IMR-90 (cell line): ENCODE measurements at regions not wholly inside any gene's neighbourhood (a gene's known extent, or its start where the extent isn't known, plus 50 kb on each side); places are given as distances from the start of the nearest gene placed in this dataset.

ENCODE experiments used
- ATAC-seq: fragments of 200-7000 bp; cut with Tn5 transposase; 2 replicates; pipeline ENCODE4 v1.9.1; 2020; ENCODE audit warnings: low read depth, mild to moderate bottlenecking, moderate library complexity
- BruUV-seq: library from RNA; stranded (reverse); fragments of 400-500 nt; replicated peaks from 2 replicates; lab custom pipeline; 2021; lab: Mats Ljungman, UMichigan
- CTCF ChIA-PET: fragments of 300-600 bp; formaldehyde crosslinking; extraction: SDS; loops from one replicate; lab custom pipeline; 2021; ENCODE audit warnings: antibody characterized with exemption; lab: Yijun Ruan, JAX
- POLR2A ChIA-PET: fragments of 300-600 bp; sonication (Branson Sonifier 250); formaldehyde crosslinking; loops from one replicate; lab custom pipeline; 2022; ENCODE audit warnings: antibody characterized with exemption; ENCODE audit not compliant: unreplicated experiment; lab: Charles Lee
- DNase-seq: peaks from one replicate; pipeline ENCODE4 v3.0.0; 2013
- H2AFZ ChIP-seq: replicated peaks from 2 replicates; pipeline ENCODE3; 2013; ENCODE audit warnings: low read length, mild to moderate bottlenecking; ENCODE audit not compliant: poor library complexity
- H2AK5ac ChIP-seq: 2 replicates; pipeline ENCODE4 v1.6.1; 2013; ENCODE audit warnings: low read depth, low read length, inconsistent platforms
- H2AK9ac ChIP-seq: replicated peaks from 2 replicates; pipeline ENCODE3; 2013; ENCODE audit warnings: mild to moderate bottlenecking, low read depth, low read length, moderate library complexity; ENCODE audit not compliant: poor library complexity
- H2BK120ac ChIP-seq: 2 replicates; pipeline ENCODE4 v1.6.1; 2013; ENCODE audit warnings: low read depth, low read length, inconsistent platforms
- H2BK15ac ChIP-seq: 3 replicates; pipeline ENCODE4 v1.6.1; 2013; ENCODE audit warnings: low read depth, low read length, inconsistent platforms
- H2BK20ac ChIP-seq: 2 replicates; pipeline ENCODE4 v1.6.1; 2013; ENCODE audit warnings: low read depth, mild to moderate bottlenecking, inconsistent platforms, low read length, moderate library complexity
- H2BK5ac ChIP-seq: 2 replicates; pipeline ENCODE4 v1.6.1; 2013; ENCODE audit warnings: mild to moderate bottlenecking, low read depth, low read length, inconsistent platforms; ENCODE audit not compliant: poor library complexity, severe bottlenecking
- H3K14ac ChIP-seq: replicated peaks from 2 replicates; pipeline ENCODE4 v1.6.1; 2013; ENCODE audit warnings: low read depth, low read length, inconsistent platforms
- H3K18ac ChIP-seq: 2 replicates; pipeline ENCODE4 v1.6.1; 2013; ENCODE audit warnings: low read depth, low read length, control low read depth
- H3K23ac ChIP-seq: 2 replicates; pipeline ENCODE4 v1.6.1; 2013; ENCODE audit warnings: low read depth, low read length, inconsistent platforms
- H3K27ac ChIP-seq: 2 replicates; pipeline ENCODE4 v1.5.1; 2013; ENCODE audit warnings: mild to moderate bottlenecking, control low read depth, low read length; ENCODE audit not compliant: insufficient read depth
- H3K27me3 ChIP-seq: 2 replicates; pipeline ENCODE4 v1.6.1; 2013; ENCODE audit warnings: low read length; ENCODE audit not compliant: control insufficient read depth, insufficient read depth
- H3K36me3 ChIP-seq: 2 replicates; pipeline ENCODE4 v1.6.1; 2013; ENCODE audit warnings: low read length, mixed read lengths; ENCODE audit not compliant: control insufficient read depth, insufficient read depth
- H3K4ac ChIP-seq: 2 replicates; pipeline ENCODE4 v1.6.1; 2013; ENCODE audit warnings: low read depth, low read length, inconsistent platforms
- H3K4me1 ChIP-seq: 2 replicates; pipeline ENCODE4 v1.6.1; 2013; ENCODE audit warnings: low read length, mixed read lengths; ENCODE audit not compliant: control insufficient read depth, insufficient read depth
- H3K4me2 ChIP-seq: 2 replicates; pipeline ENCODE4 v1.6.1; 2013; ENCODE audit warnings: low read depth, mild to moderate bottlenecking, control low read depth, low read length, moderate library complexity
- H3K4me3 ChIP-seq: 2 replicates; pipeline ENCODE4 v1.5.1; 2013; ENCODE audit warnings: low read depth, mild to moderate bottlenecking, control low read depth, low read length, moderate library complexity; ENCODE audit not compliant: insufficient read depth
- H3K56ac ChIP-seq: 2 replicates; pipeline ENCODE4 v1.6.1; 2013; ENCODE audit warnings: low read length, inconsistent platforms; ENCODE audit not compliant: insufficient read depth; ENCODE audit errors: extremely low read depth
- H3K79me1 ChIP-seq, 2 experiments: 2 replicates each; pipeline ENCODE4 v1.6.1; 2013; ENCODE audit warnings: low read length in 2 of 2, inconsistent platforms in 1 of 2, low read depth in 1 of 2
- H3K9ac ChIP-seq: 2 replicates; pipeline ENCODE4 v1.6.1; 2013; ENCODE audit warnings: low read depth, low read length, control low read depth
- H3K9me1 ChIP-seq: 2 replicates; pipeline ENCODE4 v1.6.1; 2013; ENCODE audit warnings: low read length, inconsistent platforms; ENCODE audit not compliant: insufficient read depth
- H3K9me3 ChIP-seq: 2 replicates; pipeline ENCODE4 v1.6.1; 2013; ENCODE audit warnings: low read length; ENCODE audit not compliant: control insufficient read depth, insufficient read depth
- H4K20me1 ChIP-seq: 2 replicates; pipeline ENCODE4 v1.6.1; 2013; ENCODE audit warnings: low read length, inconsistent platforms; ENCODE audit not compliant: insufficient read depth
- H4K5ac ChIP-seq: 2 replicates; pipeline ENCODE4 v1.6.1; 2013; ENCODE audit warnings: mild to moderate bottlenecking, low read depth, low read length, control low read depth
- H4K8ac ChIP-seq, 2 experiments: 2 replicates each; pipeline ENCODE4 v1.6.1; 2013; ENCODE audit warnings: low read depth in 2 of 2, low read length in 2 of 2, control low read depth in 1 of 2, inconsistent platforms in 1 of 2
- H4K91ac ChIP-seq: 2 replicates; pipeline ENCODE4 v1.6.1; 2013; ENCODE audit warnings: low read depth, low read length, inconsistent platforms; ENCODE audit not compliant: insufficient read depth
- BHLHE40 ChIP-seq: fragments of 150-350 bp; IDR thresholded peaks from 2 replicates; pipeline ENCODE4 v1.6.1; 2016; ENCODE audit warnings: mild to moderate bottlenecking, low read depth, low read length
- CEBPB ChIP-seq: IDR thresholded peaks from 2 replicates; pipeline ENCODE4 v1.6.1; 2012; ENCODE audit warnings: low read depth, low read length, improper control_type of control experiment
- CHD1 ChIP-seq: IDR thresholded peaks from 2 replicates; pipeline ENCODE4 v1.6.1; 2012; ENCODE audit warnings: low read depth, low read length, improper control_type of control experiment
- CTCF ChIP-seq: conservative IDR thresholded peaks from 2 replicates; pipeline ENCODE4 v1.5.1; 2012; ENCODE audit warnings: mild to moderate bottlenecking, low read depth, low read length, improper control_type of control experiment
- ELK1 ChIP-seq: fragments of 150-350 bp; IDR thresholded peaks from 2 replicates; pipeline ENCODE4 v1.6.1; 2016; ENCODE audit warnings: low read depth, mild to moderate bottlenecking, low read length, moderate library complexity, borderline replicate concordance
- FOS ChIP-seq: fragments of 150-350 bp; IDR thresholded peaks from 2 replicates; pipeline ENCODE4 v1.6.1; 2016; ENCODE audit warnings: low read depth, low read length
- MAFK ChIP-seq: IDR thresholded peaks from 2 replicates; pipeline ENCODE4 v1.6.1; 2012; ENCODE audit warnings: low read depth, low read length, improper control_type of control experiment
- MXI1 ChIP-seq: IDR thresholded peaks from 2 replicates; pipeline ENCODE4 v1.6.1; 2012; ENCODE audit warnings: low read depth, mild to moderate bottlenecking, low read length, moderate library complexity, borderline replicate concordance
- NFE2L2 ChIP-seq: fragments of 150-350 bp; IDR thresholded peaks from 2 replicates; pipeline ENCODE4 v1.6.1; 2016; ENCODE audit warnings: low read depth, mild to moderate bottlenecking, low read length
- POLR2A ChIP-seq: IDR thresholded peaks from 2 replicates; pipeline ENCODE4 v1.6.1; 2012; ENCODE audit warnings: mild to moderate bottlenecking, low read depth, low read length
- RAD21 ChIP-seq: IDR thresholded peaks from 2 replicates; pipeline ENCODE4 v1.6.1; 2012; ENCODE audit warnings: low read length, improper control_type of control experiment
- RCOR1 ChIP-seq: IDR thresholded peaks from 2 replicates; pipeline ENCODE4 v1.6.1; 2012; ENCODE audit warnings: mild to moderate bottlenecking, low read length, improper control_type of control experiment; ENCODE audit not compliant: insufficient replicate concordance
- RFX5 ChIP-seq: IDR thresholded peaks from 2 replicates; pipeline ENCODE4 v1.8.0; 2012; ENCODE audit warnings: low read depth, mild to moderate bottlenecking, low read length, moderate library complexity
- SMC3 ChIP-seq: fragments of 150-350 bp; IDR thresholded peaks from 2 replicates; pipeline ENCODE4 v1.6.1; 2016; ENCODE audit warnings: low read depth, mild to moderate bottlenecking, antibody characterized with exemption, low read length, moderate library complexity
- USF2 ChIP-seq: fragments of 150-350 bp; IDR thresholded peaks from 2 replicates; pipeline ENCODE4 v1.6.1; 2017; ENCODE audit warnings: mild to moderate bottlenecking, antibody characterized with exemption, low read length, low read depth
- WGBS, 2 experiments: methylation state at CpG; one replicate each; pipeline versions ENCODE4 v1.1.5 to v1.1.7; 2013; ENCODE audit warnings: missing lambda C conversion rate in 2 of 2; ENCODE audit not compliant: insufficient read length in 1 of 2; ENCODE audit errors: extremely low coverage in 2 of 2; 5-methylcytosine and 5-hydroxymethylcytosine counted together
- dilution Hi-C: fragments of 300-500 bp; cut with HindIII; formaldehyde crosslinking; loops from one replicate; pipeline ENCODE4 v1.14.3; 2018; ENCODE audit warnings: low sequenced_read_pairs; ENCODE audit not compliant: unreplicated experiment
- in situ Hi-C: fragments of 300-500 bp; cut with MboI; formaldehyde crosslinking; loops from 3 replicates; pipeline ENCODE4 v1.14.3; 2019; ENCODE audit warnings: low sequenced_read_pairs, inconsistent platforms, mixed read lengths
- intact Hi-C: fragments of 100-400 bp; cut with micrococcal nuclease; formaldehyde crosslinking; loops from 2 replicates; pipeline ENCODE4 v1.10.0; 2022

- no peak overlapping the region for H2BK5ac ChIP-seq
- no peaks in the 10 kb centered on the region for H3K27me3 ChIP-seq
- no peak overlapping the region for H3K4me2 ChIP-seq
- no peak overlapping the region for H3K18ac ChIP-seq
- CTCF ChIA-PET = no interaction called here
- H3K9me3 ChIP-seq = peaks cover 3% of the 10 kb centered on the region; the same call in 1 of the 2 replicates
- no peak overlapping the region for H3K23ac ChIP-seq
- no peak overlapping the region for H2BK120ac ChIP-seq
- H3K36me3 ChIP-seq = no peaks in the 10 kb centered on the region
- no peak overlapping the region for H3K56ac ChIP-seq
- H3K9me1 ChIP-seq = no peaks in the 10 kb centered on the region
- TF ChIP-seq RFX5 (no peak), CEBPB (no peak), CHD1 (no peak), FOS (no peak), BHLHE40 (no peak), POLR2A (no peak), USF2 (no peak), CTCF (no peak), NFE2L2 (no peak), MXI1 (no peak), ELK1 (no peak), RCOR1 (no peak), SMC3 (no peak), RAD21 (no peak), MAFK (no peak)
- no peak overlapping the region for H4K91ac ChIP-seq
- POLR2A ChIA-PET = no interaction called here
- dilution Hi-C loops (no loop called here), intact Hi-C loops (no loop called here), in situ Hi-C loops (no loop called here)
- no peak overlapping the region for H2BK20ac ChIP-seq
- H4K8ac ChIP-seq = no peak overlapping the region
- no peak for DNase-seq
- no peaks in the 10 kb centered on the region; the same call in 1 of the 2 replicates for H3K4me1 ChIP-seq
- no peak overlapping the region for H2AFZ ChIP-seq
- no peak overlapping the region for H3K9ac ChIP-seq
- no peak overlapping the region for H2AK5ac ChIP-seq
- no peak for ATAC-seq
- H3K79me1 ChIP-seq = no peaks in the 10 kb centered on the region
- no peak overlapping the region for H4K5ac ChIP-seq
- H4K20me1 ChIP-seq = no peaks in the 10 kb centered on the region
- WGBS, 2 experiments = no CpG with 5 or more reads among the region's 5 CpGs
- H3K4me3 ChIP-seq = no peak overlapping the region
- H3K4ac ChIP-seq = no peak overlapping the region
- H3K14ac ChIP-seq = no peak overlapping the region
- H2AK9ac ChIP-seq = no peak overlapping the region
- no peak overlapping the region for H2BK15ac ChIP-seq
- no TSS peak for BruUV-seq
- H3K27ac ChIP-seq = no peak overlapping the region
Measured at GRCh38 chr2:43009448-43009847, 217.0 kb downstream of the ZFP36L2 start.
